H9 (cell line): ENCODE measurements at regions not wholly inside any gene's neighbourhood (a gene's known extent, or its start where the extent isn't known, plus 50 kb on each side); places are given as distances from the start of the nearest gene placed in this dataset.

ENCODE experiments used
- DNase-seq: peaks from one replicate; pipeline ENCODE4 v3.0.0-alpha.2; 2017
- H2AFZ ChIP-seq: one replicate; pipeline ENCODE4 v1.6.1; 2013; ENCODE audit warnings: mild to moderate bottlenecking, low read length, control low read depth, moderate library complexity
- H2AK5ac ChIP-seq: 2 replicates; pipeline ENCODE4 v1.6.1; 2013; ENCODE audit warnings: low read length, control low read depth, mixed read lengths; ENCODE audit not compliant: insufficient read length
- H2BK120ac ChIP-seq: one replicate; pipeline ENCODE4 v1.6.1; 2013; ENCODE audit warnings: low read depth, mild to moderate bottlenecking, low read length, control low read depth, inconsistent platforms; ENCODE audit not compliant: poor library complexity, severe bottlenecking
- H2BK12ac ChIP-seq: 2 replicates; pipeline ENCODE4 v1.6.1; 2013; ENCODE audit warnings: low read length, control low read depth, mixed read lengths, low read depth; ENCODE audit not compliant: insufficient read length
- H2BK15ac ChIP-seq: 2 replicates; pipeline ENCODE4 v1.6.1; 2013; ENCODE audit warnings: low read depth, low read length, control low read depth
- H2BK20ac ChIP-seq: one replicate; pipeline ENCODE4 v1.6.1; 2013; ENCODE audit warnings: low read depth, mild to moderate bottlenecking, low read length, control low read depth, inconsistent platforms; ENCODE audit not compliant: poor library complexity, severe bottlenecking
- H2BK5ac ChIP-seq: 2 replicates; pipeline ENCODE4 v1.6.1; 2013; ENCODE audit warnings: low read length, control low read depth, mixed read lengths; ENCODE audit not compliant: insufficient read length
- H3K14ac ChIP-seq: 2 replicates; pipeline ENCODE4 v1.6.1; 2013; ENCODE audit warnings: low read length, control low read depth; ENCODE audit not compliant: insufficient read depth
- H3K18ac ChIP-seq: 2 replicates; pipeline ENCODE4 v1.6.1; 2013; ENCODE audit warnings: low read depth, mild to moderate bottlenecking, mixed read lengths, low read length, control low read depth; ENCODE audit not compliant: insufficient read length
- H3K23ac ChIP-seq: 2 replicates; pipeline ENCODE4 v1.6.1; 2013; ENCODE audit warnings: low read length, control low read depth, mixed read lengths, low read depth; ENCODE audit not compliant: insufficient read length
- H3K23me2 ChIP-seq: 2 replicates; pipeline ENCODE4 v1.6.1; 2013; ENCODE audit warnings: low read depth, mild to moderate bottlenecking, mixed read lengths, low read length, control low read depth; ENCODE audit not compliant: insufficient read length, poor library complexity, severe bottlenecking
- H3K27ac ChIP-seq: 2 replicates; pipeline ENCODE4 v1.5.1; 2013; ENCODE audit warnings: low read length, control low read depth, mixed read lengths, low read depth; ENCODE audit not compliant: insufficient read length
- H3K27me3 ChIP-seq: 2 replicates; pipeline ENCODE4 v1.6.1; 2013; ENCODE audit warnings: low read length, control low read depth, inconsistent platforms; ENCODE audit not compliant: insufficient read depth
- H3K4ac ChIP-seq: 2 replicates; pipeline ENCODE4 v1.6.1; 2013; ENCODE audit warnings: low read depth, mild to moderate bottlenecking, control low read depth, inconsistent platforms, low read length, moderate library complexity
- H3K4me1 ChIP-seq: 2 replicates; pipeline ENCODE4 v1.6.1; 2013; ENCODE audit warnings: low read length, control low read depth, inconsistent platforms; ENCODE audit not compliant: insufficient read depth
- H3K4me2 ChIP-seq: 2 replicates; pipeline ENCODE4 v1.6.1; 2013; ENCODE audit warnings: low read length, control low read depth, mixed read lengths; ENCODE audit not compliant: insufficient read length, insufficient read depth
- H3K56ac ChIP-seq: 2 replicates; pipeline ENCODE4 v1.6.1; 2013; ENCODE audit warnings: low read depth, mild to moderate bottlenecking, mixed read lengths, low read length, control low read depth; ENCODE audit not compliant: insufficient read length
- H3K79me1 ChIP-seq: 2 replicates; pipeline ENCODE4 v1.6.1; 2013; ENCODE audit warnings: low read depth, mild to moderate bottlenecking, moderate library complexity, low read length, control low read depth, inconsistent platforms; ENCODE audit not compliant: insufficient read depth, poor library complexity, severe bottlenecking
- H3K79me2 ChIP-seq: 2 replicates; pipeline ENCODE4 v1.6.1; 2013; ENCODE audit warnings: low read length, control low read depth, inconsistent platforms; ENCODE audit not compliant: insufficient read depth
- H3K9ac ChIP-seq: 2 replicates; pipeline ENCODE4 v1.6.1; 2013; ENCODE audit warnings: low read length, control low read depth, mixed read lengths; ENCODE audit not compliant: insufficient read length; ENCODE audit errors: extremely low read depth
- H3K9me3 ChIP-seq: one replicate; pipeline ENCODE4 v1.6.1; 2013; ENCODE audit warnings: low read depth, low read length, inconsistent platforms; ENCODE audit not compliant: control insufficient read depth
- H3T11ph ChIP-seq: one replicate; pipeline ENCODE4 v1.6.1; 2013; ENCODE audit warnings: mild to moderate bottlenecking, low read length, control low read depth, inconsistent platforms
- H4K20me1 ChIP-seq: one replicate; pipeline ENCODE4 v1.6.1; 2013; ENCODE audit not compliant: control insufficient read depth, insufficient read length, insufficient read depth
- H4K5ac ChIP-seq: 2 replicates; pipeline ENCODE4 v1.6.1; 2013; ENCODE audit warnings: low read depth, mild to moderate bottlenecking, mixed read lengths, low read length, control low read depth; ENCODE audit not compliant: insufficient read length
- H4K8ac ChIP-seq: replicated peaks from 2 replicates; pipeline ENCODE4 v1.6.1; 2013; ENCODE audit warnings: low read length, control low read depth, mixed read lengths, low read depth; ENCODE audit not compliant: insufficient read length
- H4K91ac ChIP-seq: 2 replicates; pipeline ENCODE4 v1.6.1; 2013; ENCODE audit warnings: low read depth, mild to moderate bottlenecking, moderate library complexity, mixed read lengths, low read length, control low read depth; ENCODE audit not compliant: insufficient read length
- H3K27ac Mint-ChIP-seq, 3 experiments: 2 replicates in 2 of 3; 3 replicates in 1 of 3; pipeline ENCODE4 v1.8.0; 2020 to 2021; ENCODE audit warnings: mixed read lengths in 3 of 3, mild to moderate bottlenecking in 1 of 3, moderate library complexity in 1 of 3
- H3K27me3 Mint-ChIP-seq: 2 replicates; pipeline ENCODE4 v1.8.0; 2021; ENCODE audit warnings: low read depth, mild to moderate bottlenecking, moderate library complexity, mixed read lengths
- H3K36me3 Mint-ChIP-seq, 3 experiments: 2 replicates in 2 of 3; 3 replicates in 1 of 3; pipeline ENCODE4 v1.8.0; 2020 to 2021; ENCODE audit warnings: low read depth in 3 of 3, mixed read lengths in 3 of 3; ENCODE audit not compliant: insufficient read depth in 1 of 3
- H3K4me1 Mint-ChIP-seq, 2 experiments: 2 replicates each; pipeline ENCODE4 v1.8.0; 2020; ENCODE audit warnings: mixed read lengths in 2 of 2
- H3K4me3 Mint-ChIP-seq, 2 experiments: 2 replicates in 1 of 2; 3 replicates in 1 of 2; pipeline ENCODE4 v1.8.0; 2020 to 2021; ENCODE audit warnings: mild to moderate bottlenecking in 2 of 2, mixed read lengths in 2 of 2, moderate library complexity in 1 of 2
- H3K9me3 Mint-ChIP-seq, 2 experiments: 2 replicates in 1 of 2; 3 replicates in 1 of 2; pipeline ENCODE4 v1.8.0; 2020; ENCODE audit warnings: mild to moderate bottlenecking in 2 of 2, mixed read lengths in 2 of 2, moderate library complexity in 1 of 2
- WGBS: extraction: QIAGEN DNeasy Blood & Tissue Kit; methylation state at CpG from one replicate; pipeline ENCODE4 v1.1.7; 2013; ENCODE audit warnings: missing lambda C conversion rate, low lambda C conversion rate, mixed read lengths; ENCODE audit not compliant: insufficient read length; ENCODE audit errors: extremely low coverage; 5-methylcytosine and 5-hydroxymethylcytosine counted together
- TF ChIP-seq, protein P1 (sequence below): fragments of 200-600 bp; sonication (generic); conservative IDR thresholded peaks from 3 replicates; pipeline ENCODE4 v1.8.0; 2021; ENCODE audit warnings: antibody characterized with exemption, mild to moderate bottlenecking

DNA sequence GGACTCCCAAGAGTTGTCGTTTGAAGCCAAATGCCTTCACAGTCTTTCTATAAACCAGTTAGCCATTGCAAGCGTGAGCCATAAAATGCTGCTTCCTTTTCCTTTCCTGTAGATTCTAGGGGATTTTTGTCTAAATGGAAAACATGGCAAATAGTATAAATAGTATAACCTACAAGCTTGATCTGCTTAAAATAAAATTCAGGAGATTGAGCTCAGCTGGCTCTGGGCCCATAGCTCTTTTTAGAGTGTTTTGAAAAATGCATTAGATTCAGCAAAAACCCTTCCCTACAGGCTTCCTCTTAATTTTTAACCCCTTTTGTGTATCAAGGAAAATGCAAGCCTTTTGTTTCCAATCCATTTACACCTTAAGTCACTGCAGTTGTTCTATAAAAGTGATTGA is 190.1 kb upstream of the GDF10 start:
- Histone ChIP-seq H2BK12ac (no peak overlapping the region), H3K79me2 (no peaks in the 10 kb centered on the region), H3K4ac (no peak overlapping the region), H2AK5ac (no peak overlapping the region), H3K79me1 (no peaks in the 10 kb centered on the region), H3K4me1 (no peaks in the 10 kb centered on the region; the same call in 1 of the 2 replicates), H4K8ac (no peak overlapping the region), H2BK20ac (no peak overlapping the region), H3K56ac (no peak overlapping the region), H4K20me1 (no peaks in the 10 kb centered on the region), H4K5ac (no peak overlapping the region), H3T11ph (no peak overlapping the region), H3K27ac (no peak overlapping the region), H3K23ac (no peak overlapping the region), H4K91ac (no peak overlapping the region), H2AFZ (no peak overlapping the region), H2BK15ac (no peak overlapping the region), H3K23me2 (peaks cover 3% of the 10 kb centered on the region), H2BK120ac (no peak overlapping the region), H3K9me3 (no peaks in the 10 kb centered on the region), H3K18ac (no peak overlapping the region), H3K14ac (no peak overlapping the region), H2BK5ac (no peak overlapping the region), H3K4me2 (no peak overlapping the region), H3K9ac (no peak overlapping the region), H3K27me3 (no peaks in the 10 kb centered on the region)
- Mint-ChIP-seq H3K36me3 (no peaks in the 10 kb centered on the region; a peak in 1 of 7 replicates), H3K9me3 (no peaks in the 10 kb centered on the region), H3K4me1 (peaks cover 8 to 14% of the 10 kb centered on the region in 2 experiments), H3K27ac (no peak overlapping the region), H3K27me3 (peaks cover 22% of the 10 kb centered on the region), H3K4me3 (no peak overlapping the region)
- WGBS, result no CpG with 5 or more reads among the region's 2 CpGs
- TF ChIP-seq, protein P1, sequence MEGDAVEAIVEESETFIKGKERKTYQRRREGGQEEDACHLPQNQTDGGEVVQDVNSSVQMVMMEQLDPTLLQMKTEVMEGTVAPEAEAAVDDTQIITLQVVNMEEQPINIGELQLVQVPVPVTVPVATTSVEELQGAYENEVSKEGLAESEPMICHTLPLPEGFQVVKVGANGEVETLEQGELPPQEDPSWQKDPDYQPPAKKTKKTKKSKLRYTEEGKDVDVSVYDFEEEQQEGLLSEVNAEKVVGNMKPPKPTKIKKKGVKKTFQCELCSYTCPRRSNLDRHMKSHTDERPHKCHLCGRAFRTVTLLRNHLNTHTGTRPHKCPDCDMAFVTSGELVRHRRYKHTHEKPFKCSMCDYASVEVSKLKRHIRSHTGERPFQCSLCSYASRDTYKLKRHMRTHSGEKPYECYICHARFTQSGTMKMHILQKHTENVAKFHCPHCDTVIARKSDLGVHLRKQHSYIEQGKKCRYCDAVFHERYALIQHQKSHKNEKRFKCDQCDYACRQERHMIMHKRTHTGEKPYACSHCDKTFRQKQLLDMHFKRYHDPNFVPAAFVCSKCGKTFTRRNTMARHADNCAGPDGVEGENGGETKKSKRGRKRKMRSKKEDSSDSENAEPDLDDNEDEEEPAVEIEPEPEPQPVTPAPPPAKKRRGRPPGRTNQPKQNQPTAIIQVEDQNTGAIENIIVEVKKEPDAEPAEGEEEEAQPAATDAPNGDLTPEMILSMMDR, result no peak
- DNase-seq, result no peak
